Bronchial epithelial cell (primary cell): ENCODE measurements at regions not wholly inside any gene's neighbourhood (a gene's known extent, or its start where the extent isn't known, plus 50 kb on each side); places are given as distances from the start of the nearest gene placed in this dataset.

Experiments used
- DNase-seq: peaks from one replicate; pipeline ENCODE4 v3.0.0-alpha.2; 2010; ENCODE audit warnings: low read depth
- FAIRE-seq: peaks from 2 replicates; lab custom pipeline; 2011; peaks lifted over from hg19 to GRCh38; lab: Jason Lieb, UNC
- H3K27me3 ChIP-seq: 2 replicates; pipeline ENCODE4 v1.5.1; 2011; ENCODE audit warnings: low read length; ENCODE audit not compliant: control insufficient read depth, insufficient read depth
- H3K36me3 ChIP-seq: 2 replicates; pipeline ENCODE4 v1.5.1; 2011; ENCODE audit warnings: low read length; ENCODE audit not compliant: control insufficient read depth, insufficient read depth
- H3K4me3 ChIP-seq: 2 replicates; pipeline ENCODE4 v1.5.1; 2011; ENCODE audit warnings: mild to moderate bottlenecking, low read depth, low read length, control low read depth
- CTCF ChIP-seq: IDR thresholded peaks from 2 replicates; pipeline ENCODE4 v1.5.1; 2011; ENCODE audit warnings: mild to moderate bottlenecking, moderate library complexity, low read length, control low read depth, inconsistent platforms; ENCODE audit not compliant: insufficient read depth, severe bottlenecking

GRCh38 chr4:116824172-116824571 is 261.2 kb downstream of the TRAM1L1 start:
- no peak overlapping the region for H3K4me3 ChIP-seq
- DNase-seq (no peak), FAIRE-seq (no peak)
- TF ChIP-seq CTCF, result no peak
- H3K27me3 ChIP-seq, result no peaks in the 10 kb centered on the region
- H3K36me3 ChIP-seq, result no peaks in the 10 kb centered on the region

GRCh38 chr4:116811730-116812129 is 273.6 kb downstream of the TRAM1L1 start:
- Histone ChIP-seq H3K36me3 (no peaks in the 10 kb centered on the region), H3K27me3 (no peaks in the 10 kb centered on the region), H3K4me3 (no peak overlapping the region)
- DNase-seq (no peak), FAIRE-seq (no peak)
- TF ChIP-seq CTCF, result no peak

- Histone ChIP-seq H3K4me3 (no peak overlapping the region), H3K36me3 (no peaks in the 10 kb centered on the region), H3K27me3 (no peaks in the 10 kb centered on the region)
- FAIRE-seq (no peak), DNase-seq (no peak)
- no peak for TF ChIP-seq CTCF
Measured at GRCh38 chr4:116796022-116796421, 289.4 kb downstream of the TRAM1L1 start.

GRCh38 chr4:116788723-116789122 is 296.7 kb downstream of the TRAM1L1 start:
- Histone ChIP-seq H3K36me3 (no peaks in the 10 kb centered on the region), H3K27me3 (no peaks in the 10 kb centered on the region), H3K4me3 (no peak overlapping the region)
- DNase-seq, result no peak
- no peak for TF ChIP-seq CTCF
- FAIRE-seq, result no peak

- no peak for DNase-seq
- Histone ChIP-seq H3K4me3 (no peak overlapping the region), H3K27me3 (no peaks in the 10 kb centered on the region), H3K36me3 (no peaks in the 10 kb centered on the region)
- TF ChIP-seq CTCF, result no peak
- no peak for FAIRE-seq
Measured at GRCh38 chr4:116755051-116755450, 330.3 kb downstream of the TRAM1L1 start.

GRCh38 chr4:116752027-116752426 is 333.3 kb downstream of the TRAM1L1 start:
- Histone ChIP-seq H3K4me3 (no peak overlapping the region), H3K36me3 (no peaks in the 10 kb centered on the region), H3K27me3 (no peaks in the 10 kb centered on the region)
- TF ChIP-seq CTCF, result no peak
- no peak for FAIRE-seq
- no peak for DNase-seq
